Neuronal stem cell (in vitro differentiated cells): ENCODE measurements at regions not wholly inside any gene's neighbourhood (a gene's known extent, or its start where the extent isn't known, plus 50 kb on each side); places are given as distances from the start of the nearest gene placed in this dataset.
"Not testable (repeated sequence)": the region's sequence is repeated elsewhere in the genome, so short reads cannot be mapped to it uniquely, and the experiment has no call there.

Source experiments
- DNase-seq: peaks from one replicate; pipeline ENCODE4 v3.0.0-alpha.2; 2013; ENCODE audit warnings: low spot score
- H2AFZ ChIP-seq: one replicate; pipeline ENCODE4 v1.6.1; 2013; ENCODE audit warnings: mild to moderate bottlenecking, low read length, inconsistent platforms
- H2AK5ac ChIP-seq: 2 replicates; pipeline ENCODE4 v1.6.1; 2013; ENCODE audit warnings: low read depth, mild to moderate bottlenecking, inconsistent platforms, low read length, moderate library complexity, mixed read lengths
- H2BK120ac ChIP-seq: 2 replicates; pipeline ENCODE4 v1.6.1; 2013; ENCODE audit warnings: low read depth, mild to moderate bottlenecking, inconsistent platforms, low read length, moderate library complexity, mixed read lengths
- H2BK12ac ChIP-seq: one replicate; pipeline ENCODE4 v1.6.1; 2013; ENCODE audit warnings: low read length, inconsistent platforms
- H2BK15ac ChIP-seq: 2 replicates; pipeline ENCODE4 v1.6.1; 2013; ENCODE audit warnings: mild to moderate bottlenecking, low read length, inconsistent platforms, mixed read lengths
- H2BK5ac ChIP-seq: one replicate; pipeline ENCODE4 v1.6.1; 2013; ENCODE audit warnings: inconsistent platforms, mild to moderate bottlenecking, low read length, moderate library complexity
- H3K14ac ChIP-seq: one replicate; pipeline ENCODE4 v1.6.1; 2013; ENCODE audit warnings: low read length, inconsistent platforms
- H3K18ac ChIP-seq: 2 replicates; pipeline ENCODE4 v1.6.1; 2013; ENCODE audit warnings: low read length, inconsistent platforms
- H3K23ac ChIP-seq: 2 replicates; pipeline ENCODE4 v1.6.1; 2013; ENCODE audit warnings: low read depth, mild to moderate bottlenecking, mixed read lengths, low read length, inconsistent platforms; ENCODE audit not compliant: poor library complexity
- H3K27ac ChIP-seq: replicated peaks from 3 replicates; pipeline ENCODE4 v1.5.1; 2013; ENCODE audit warnings: low read length, inconsistent platforms
- H3K27me3 ChIP-seq, 3 experiments: 2 replicates each; pipeline ENCODE4 v1.6.1; 2013; ENCODE audit warnings: low read length in 3 of 3, mild to moderate bottlenecking in 2 of 3, inconsistent platforms in 1 of 3, low read depth in 1 of 3, mixed read lengths in 1 of 3, moderate library complexity in 1 of 3; ENCODE audit not compliant: control insufficient read depth in 3 of 3, insufficient read depth in 3 of 3
- H3K36me3 ChIP-seq, 2 donors: replicated peaks in 1 of 2; 2 replicates each; pipeline ENCODE4 v1.6.1; 2013; ENCODE audit warnings: low read length in 2 of 2; ENCODE audit not compliant: control insufficient read depth in 2 of 2, insufficient read depth in 2 of 2
- H3K4ac ChIP-seq: 2 replicates; pipeline ENCODE4 v1.6.1; 2013; ENCODE audit warnings: inconsistent platforms, mild to moderate bottlenecking, low read length, moderate library complexity
- H3K4me1 ChIP-seq, 2 donors: 1 replicate in 1 of 2; 2 replicates in 1 of 2; pipeline ENCODE4 v1.6.1; 2013; ENCODE audit warnings: low read length in 2 of 2, low read depth in 1 of 2; ENCODE audit not compliant: control insufficient read depth in 2 of 2, insufficient read depth in 1 of 2
- H3K4me2 ChIP-seq: one replicate; pipeline ENCODE4 v1.6.1; 2013; ENCODE audit warnings: mild to moderate bottlenecking, low read length, inconsistent platforms; ENCODE audit not compliant: insufficient read depth, poor library complexity, severe bottlenecking
- H3K4me3 ChIP-seq, 2 donors: 2 replicates each; pipeline ENCODE4 v1.5.1; 2013; ENCODE audit warnings: low read length in 2 of 2, mild to moderate bottlenecking in 2 of 2, inconsistent platforms in 1 of 2, moderate library complexity in 1 of 2
- H3K79me1 ChIP-seq: one replicate; pipeline ENCODE4 v1.6.1; 2013; ENCODE audit warnings: low read depth, mild to moderate bottlenecking, inconsistent platforms, low read length, moderate library complexity
- H3K9ac ChIP-seq: one replicate; pipeline ENCODE4 v1.6.1; 2013; ENCODE audit warnings: mild to moderate bottlenecking, low read depth, low read length, inconsistent platforms; ENCODE audit not compliant: poor library complexity
- H3K9me3 ChIP-seq, 2 donors: replicated peaks in 1 of 2; 2 replicates each; pipeline versions ENCODE3 to v1.6.1; 2013; ENCODE audit warnings: low read length in 2 of 2, mild to moderate bottlenecking in 2 of 2, inconsistent platforms in 1 of 2, low read depth in 1 of 2, mixed read lengths in 1 of 2, moderate library complexity in 1 of 2; ENCODE audit not compliant: control insufficient read depth in 2 of 2, insufficient read depth in 1 of 2
- H4K8ac ChIP-seq: one replicate; pipeline ENCODE4 v1.6.1; 2013; ENCODE audit warnings: low read depth, mild to moderate bottlenecking, inconsistent platforms, low read length, moderate library complexity
- H4K91ac ChIP-seq: one replicate; pipeline ENCODE4 v1.6.1; 2013; ENCODE audit warnings: low read length, low read depth, mild to moderate bottlenecking, inconsistent platforms; ENCODE audit not compliant: poor library complexity
- WGBS, 2 donors: extraction: QIAGEN DNeasy Blood & Tissue Kit; methylation state at CpG; one replicate each; pipeline ENCODE4 v1.1.7; 2013; ENCODE audit warnings: missing lambda C conversion rate in 2 of 2, mixed read lengths in 1 of 2; ENCODE audit not compliant: insufficient read length in 2 of 2, insufficient replicate concordance in 1 of 2; ENCODE audit errors: extremely low coverage in 2 of 2; 5-methylcytosine and 5-hydroxymethylcytosine counted together

DNA sequence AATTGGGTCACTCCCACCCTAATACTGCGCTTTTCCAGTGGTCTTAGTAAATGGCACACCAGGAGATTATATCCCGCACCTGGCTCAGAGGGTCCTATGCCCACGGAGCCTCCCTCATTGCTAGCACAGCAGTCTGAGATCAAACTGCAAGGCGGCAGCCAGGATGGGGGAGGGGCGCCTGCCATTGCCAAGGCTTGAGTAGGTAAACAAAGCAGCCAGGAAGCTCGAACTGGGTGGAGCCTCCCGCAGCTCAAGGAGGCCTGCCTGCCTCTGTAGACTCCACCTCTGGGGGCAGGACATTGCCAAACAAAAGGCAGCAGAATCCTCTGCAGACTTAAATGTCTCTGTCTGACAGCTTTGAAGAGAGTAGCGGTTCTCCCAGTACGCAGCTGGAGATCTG is 52.4 kb upstream of the PMPCB start:
- H3K23ac ChIP-seq, H3K9ac ChIP-seq, H3K27ac ChIP-seq, H2AFZ ChIP-seq, H3K14ac ChIP-seq, H3K9me3 ChIP-seq, H3K18ac ChIP-seq, H3K79me1 ChIP-seq, H2BK12ac ChIP-seq, H2BK15ac ChIP-seq, H3K36me3 ChIP-seq, H3K27me3 ChIP-seq, H4K91ac ChIP-seq, H3K4me1 ChIP-seq, H3K4me2 ChIP-seq, H2BK120ac ChIP-seq, H2BK5ac ChIP-seq, H2AK5ac ChIP-seq, H3K4me3 ChIP-seq, DNase-seq, H4K8ac ChIP-seq, H3K4ac ChIP-seq: not testable (repeated sequence)
- no CpG with 5 or more reads among the region's 9 CpGs for WGBS, 2 donors

DNA sequence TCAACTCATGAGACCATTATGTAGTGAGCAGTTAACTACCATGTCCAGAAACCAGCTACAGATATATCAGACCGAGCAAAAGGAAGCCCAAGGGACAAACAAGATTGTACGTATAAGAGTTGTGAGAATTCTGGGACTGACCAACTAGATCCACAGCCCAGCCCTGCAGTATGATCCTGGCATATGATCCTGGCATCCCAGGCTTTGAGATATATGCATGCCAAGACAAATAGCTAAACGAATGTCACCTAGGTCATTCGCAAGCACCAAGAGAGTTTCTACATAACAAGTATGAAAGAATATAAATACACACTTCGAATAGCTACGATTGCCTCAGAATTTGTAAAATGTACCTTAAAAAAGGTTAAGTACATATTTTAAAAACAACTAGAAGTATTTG is 56.4 kb upstream of the PMPCB start:
- no peak overlapping the region for H3K4ac ChIP-seq
- no peak overlapping the region for H3K18ac ChIP-seq
- no peak overlapping the region for H3K4me2 ChIP-seq
- no peaks in the 10 kb centered on the region for H3K36me3 ChIP-seq
- no peak overlapping the region for H4K91ac ChIP-seq
- no peaks in the 10 kb centered on the region for H3K4me1 ChIP-seq
- whole genome bisulfite sequencing, 2 donors = no CpG with 5 or more reads among the region's 6 CpGs
- H3K23ac ChIP-seq = no peak overlapping the region
- no peak overlapping the region for H2BK120ac ChIP-seq
- H4K8ac ChIP-seq = no peak overlapping the region
- no peak overlapping the region for H2AFZ ChIP-seq
- H3K79me1 ChIP-seq = no peaks in the 10 kb centered on the region
- H3K14ac ChIP-seq = no peak overlapping the region
- no peak overlapping the region for H3K4me3 ChIP-seq
- no peak overlapping the region for H3K27ac ChIP-seq
- no peak for DNase-seq
- no peaks in the 10 kb centered on the region for H3K27me3 ChIP-seq
- H2BK12ac ChIP-seq = no peak overlapping the region
- H3K9me3 ChIP-seq = no peaks in the 10 kb centered on the region
- H2BK5ac ChIP-seq = no peak overlapping the region
- H2AK5ac ChIP-seq = no peak overlapping the region
- H2BK15ac ChIP-seq = no peak overlapping the region
- no peak overlapping the region for H3K9ac ChIP-seq

DNA sequence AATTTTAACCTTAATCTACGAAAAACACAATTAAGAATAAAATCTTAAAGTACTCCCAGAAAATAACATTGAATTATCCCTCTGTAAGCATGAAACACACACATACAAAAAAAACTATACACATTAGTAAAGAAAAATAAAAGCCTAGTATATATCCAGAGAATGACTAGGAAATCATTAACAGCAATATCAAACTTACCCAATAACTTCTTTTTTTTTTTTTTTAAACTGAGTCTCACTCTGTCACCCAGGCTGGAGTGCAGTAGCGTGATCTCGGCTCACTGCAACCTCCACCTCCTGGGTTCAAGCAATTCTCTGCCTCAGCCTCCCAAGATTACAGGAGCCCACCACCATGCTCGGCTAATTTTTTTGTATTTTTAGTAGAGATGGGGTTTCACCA is 61.4 kb upstream of the PMPCB start:
- not testable (repeated sequence) for H4K91ac ChIP-seq, DNase-seq, H3K4ac ChIP-seq, H2AFZ ChIP-seq, H3K9me3 ChIP-seq, H3K18ac ChIP-seq, H3K36me3 ChIP-seq, H4K8ac ChIP-seq, H3K4me3 ChIP-seq, H3K4me1 ChIP-seq, H2BK5ac ChIP-seq, H2BK12ac ChIP-seq, H3K27ac ChIP-seq, H3K27me3 ChIP-seq, H3K4me2 ChIP-seq, H3K79me1 ChIP-seq, H3K9ac ChIP-seq, H3K14ac ChIP-seq, H3K23ac ChIP-seq, H2BK15ac ChIP-seq, H2BK120ac ChIP-seq, H2AK5ac ChIP-seq
- WGBS, 2 donors = no CpG with 5 or more reads among the region's 4 CpGs

DNA sequence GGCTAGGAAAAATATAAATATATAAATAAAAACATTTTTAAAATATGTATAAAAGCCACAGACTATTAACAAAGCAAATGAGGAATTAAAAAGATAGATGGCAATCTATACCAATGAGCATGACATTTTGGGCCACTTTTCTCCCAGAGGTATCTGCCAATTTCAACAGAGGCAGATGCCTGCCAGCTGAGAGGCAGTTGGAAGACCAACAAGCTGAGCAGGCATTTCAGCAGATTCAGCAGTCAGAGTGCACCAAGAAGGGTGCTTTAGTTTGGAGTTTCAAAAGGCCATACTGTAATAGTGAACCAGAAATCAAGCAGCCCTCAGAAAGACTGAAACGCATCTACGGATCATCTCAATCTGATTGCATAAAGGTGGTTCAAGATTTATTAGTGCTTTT is 62.4 kb upstream of the PMPCB start:
- H3K4me1 ChIP-seq, H3K14ac ChIP-seq, DNase-seq, H3K9me3 ChIP-seq, H3K18ac ChIP-seq, H2BK15ac ChIP-seq, H3K9ac ChIP-seq, H3K79me1 ChIP-seq, H2BK120ac ChIP-seq, H4K91ac ChIP-seq, H3K4me2 ChIP-seq, H3K36me3 ChIP-seq, H3K27me3 ChIP-seq, H3K4ac ChIP-seq, H3K23ac ChIP-seq, H4K8ac ChIP-seq, H2AFZ ChIP-seq, H2BK5ac ChIP-seq, H3K27ac ChIP-seq, H3K4me3 ChIP-seq, H2BK12ac ChIP-seq, H2AK5ac ChIP-seq: not testable (repeated sequence)
- WGBS, 2 donors = no CpG with 5 or more reads among the region's 2 CpGs
